SK-N-SH (cell line): ENCODE measurements at regions not wholly inside any gene's neighbourhood (a gene's known extent, or its start where the extent isn't known, plus 50 kb on each side); places are given as distances from the start of the nearest gene placed in this dataset.

Source experiments
- CTCF ChIP-seq: fragments of 200-600 bp; sonication (generic); IDR thresholded peaks from 2 replicates; pipeline ENCODE4 v1.6.1; 2017; ENCODE audit warnings: antibody characterized with exemption, mild to moderate bottlenecking, moderate library complexity
- EP300 ChIP-seq, 2 experiments: IDR thresholded peaks; 2 replicates each; pipeline versions ENCODE4 v1.4.0 to v1.6.1; 2012; ENCODE audit warnings: borderline replicate concordance in 1 of 2, low read depth in 1 of 2, low read length in 1 of 2
- GABPA ChIP-seq: IDR thresholded peaks from 2 replicates; pipeline ENCODE4 v1.4.0; 2012; ENCODE audit warnings: low read depth, mild to moderate bottlenecking
- MAX ChIP-seq: IDR thresholded peaks from 2 replicates; pipeline ENCODE4 v1.4.0; 2012; ENCODE audit warnings: low read depth
- POLR2AphosphoS5 ChIP-seq: IDR thresholded peaks from 2 replicates; pipeline ENCODE4 v1.6.1; 2012; ENCODE audit warnings: low read depth, low read length
- RAD21 ChIP-seq: IDR thresholded peaks from 2 replicates; pipeline ENCODE4 v1.6.1; 2012; ENCODE audit warnings: mild to moderate bottlenecking, low read length
- REST ChIP-seq: IDR thresholded peaks from 2 replicates; pipeline ENCODE4 v1.6.1; 2012; ENCODE audit warnings: mild to moderate bottlenecking, low read depth, low read length, moderate library complexity
- RFX5 ChIP-seq: IDR thresholded peaks from 2 replicates; pipeline ENCODE4 v1.6.1; 2012; ENCODE audit warnings: mild to moderate bottlenecking, improper control_type of control experiment, low read length
- SIN3A ChIP-seq: IDR thresholded peaks from 2 replicates; pipeline ENCODE4 v1.6.1; 2012; ENCODE audit warnings: low read depth, mild to moderate bottlenecking, low read length, moderate library complexity, borderline replicate concordance
- USF1 ChIP-seq: IDR thresholded peaks from 2 replicates; pipeline ENCODE4 v1.4.0; 2012; ENCODE audit warnings: low read depth, borderline replicate concordance
- USF2 ChIP-seq: fragments of 150-350 bp; IDR thresholded peaks from 2 replicates; pipeline ENCODE4 v1.6.1; 2017; ENCODE audit warnings: antibody characterized with exemption, low read length, low read depth, borderline replicate concordance
- YY1 ChIP-seq: IDR thresholded peaks from 2 replicates; pipeline ENCODE4 v1.4.0; 2012; ENCODE audit warnings: low read depth, mild to moderate bottlenecking

- no peak for TF ChIP-seq CTCF
- no peak for TF ChIP-seq REST
- no peak for TF ChIP-seq POLR2AphosphoS5
- no peak for TF ChIP-seq MAX
- TF ChIP-seq GABPA: no peak
- TF ChIP-seq USF2: no peak
- no peak for TF ChIP-seq RFX5
- TF ChIP-seq RAD21: no peak
- TF ChIP-seq EP300 (IDR thresholded peaks at IDR 0.05; ENCODE audit: borderline replicate concordance in 1 of 2, low read depth in 1 of 2, low read length in 1 of 2): no peak
- TF ChIP-seq SIN3A: no peak
- TF ChIP-seq YY1: no peak
- no peak for TF ChIP-seq USF1
These were observed 90.0 kb downstream of the GALR1 start for GRCh38 chr18:77339623-77340022.
